ENCODE measurements at regions not wholly inside any gene's neighbourhood (a gene's known extent, or its start where the extent isn't known, plus 50 kb on each side); places are given as distances from the start of the nearest gene placed in this dataset.

DNA sequence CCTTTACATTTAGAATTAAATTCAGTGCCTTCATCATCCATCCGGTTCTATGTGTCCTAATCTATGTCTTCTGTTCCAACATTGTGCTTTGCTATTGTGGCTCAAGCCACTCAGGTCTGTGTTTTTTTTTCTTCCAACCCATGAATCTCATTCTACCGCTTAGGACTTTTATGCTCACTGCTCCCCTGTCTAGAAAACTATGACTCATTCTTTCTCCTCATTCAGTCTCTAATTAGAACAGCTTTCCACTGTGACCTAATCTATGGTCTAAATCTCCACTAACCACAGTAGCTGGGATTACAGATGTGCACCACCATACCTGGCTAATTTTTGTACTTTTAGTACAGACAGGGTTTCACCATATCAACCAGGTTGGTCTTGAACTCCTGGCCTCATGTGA lies 418.7 kb downstream of the KCNJ2 start:
- TF ChIP-seq, protein P1, sequence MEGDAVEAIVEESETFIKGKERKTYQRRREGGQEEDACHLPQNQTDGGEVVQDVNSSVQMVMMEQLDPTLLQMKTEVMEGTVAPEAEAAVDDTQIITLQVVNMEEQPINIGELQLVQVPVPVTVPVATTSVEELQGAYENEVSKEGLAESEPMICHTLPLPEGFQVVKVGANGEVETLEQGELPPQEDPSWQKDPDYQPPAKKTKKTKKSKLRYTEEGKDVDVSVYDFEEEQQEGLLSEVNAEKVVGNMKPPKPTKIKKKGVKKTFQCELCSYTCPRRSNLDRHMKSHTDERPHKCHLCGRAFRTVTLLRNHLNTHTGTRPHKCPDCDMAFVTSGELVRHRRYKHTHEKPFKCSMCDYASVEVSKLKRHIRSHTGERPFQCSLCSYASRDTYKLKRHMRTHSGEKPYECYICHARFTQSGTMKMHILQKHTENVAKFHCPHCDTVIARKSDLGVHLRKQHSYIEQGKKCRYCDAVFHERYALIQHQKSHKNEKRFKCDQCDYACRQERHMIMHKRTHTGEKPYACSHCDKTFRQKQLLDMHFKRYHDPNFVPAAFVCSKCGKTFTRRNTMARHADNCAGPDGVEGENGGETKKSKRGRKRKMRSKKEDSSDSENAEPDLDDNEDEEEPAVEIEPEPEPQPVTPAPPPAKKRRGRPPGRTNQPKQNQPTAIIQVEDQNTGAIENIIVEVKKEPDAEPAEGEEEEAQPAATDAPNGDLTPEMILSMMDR (IDR thresholded peaks at IDR 0.05; ENCODE audit: low read length), result no peak
- TF ChIP-seq EZH2 (IDR thresholded peaks at IDR 0.05; ENCODE audit: borderline replicate concordance, low read length), result no peak

All from OCI-LY1 (cell line).